ENCODE measurements at regions not wholly inside any gene's neighbourhood (a gene's known extent, or its start where the extent isn't known, plus 50 kb on each side); places are given as distances from the start of the nearest gene placed in this dataset.

GRCh38 chr2:128428415-128428814 is 109.7 kb upstream of the HS6ST1 start:
- H3K4me3 ChIP-seq (replicated peaks; ENCODE audit: low read depth, low read length) = no peak overlapping the region
- no peak for DNase-seq (ENCODE audit: extremely low read depth, low read depth)
- TF ChIP-seq CTCF (IDR thresholded peaks at IDR 0.05; ENCODE audit: low read depth, low read length, missing control alignments) = no peak

DNA sequence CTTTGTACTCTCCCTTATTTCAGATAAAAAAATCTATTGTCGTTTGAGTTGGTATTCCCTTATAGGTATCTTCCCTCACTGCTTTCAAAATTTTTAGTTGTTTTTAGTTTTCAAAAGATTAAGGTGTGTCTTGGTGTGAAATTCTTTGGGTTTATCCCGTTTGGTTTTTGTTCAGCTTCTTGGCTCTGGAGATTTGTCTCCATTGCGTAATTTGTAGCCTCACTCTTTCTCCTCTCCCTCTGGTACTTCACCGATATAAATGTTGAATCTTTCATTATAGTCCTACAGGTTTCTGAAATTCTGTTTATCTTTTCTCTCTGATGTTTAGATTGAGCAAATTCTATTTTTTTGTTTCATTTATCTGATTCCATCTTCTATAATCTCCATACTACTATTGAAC is 113.8 kb upstream of the HS6ST1 start:
- H3K4me3 ChIP-seq (replicated peaks; ENCODE audit: low read depth, low read length) = no peak overlapping the region
- no peak for TF ChIP-seq CTCF (IDR thresholded peaks at IDR 0.05; ENCODE audit: low read depth, low read length, missing control alignments)

DNA sequence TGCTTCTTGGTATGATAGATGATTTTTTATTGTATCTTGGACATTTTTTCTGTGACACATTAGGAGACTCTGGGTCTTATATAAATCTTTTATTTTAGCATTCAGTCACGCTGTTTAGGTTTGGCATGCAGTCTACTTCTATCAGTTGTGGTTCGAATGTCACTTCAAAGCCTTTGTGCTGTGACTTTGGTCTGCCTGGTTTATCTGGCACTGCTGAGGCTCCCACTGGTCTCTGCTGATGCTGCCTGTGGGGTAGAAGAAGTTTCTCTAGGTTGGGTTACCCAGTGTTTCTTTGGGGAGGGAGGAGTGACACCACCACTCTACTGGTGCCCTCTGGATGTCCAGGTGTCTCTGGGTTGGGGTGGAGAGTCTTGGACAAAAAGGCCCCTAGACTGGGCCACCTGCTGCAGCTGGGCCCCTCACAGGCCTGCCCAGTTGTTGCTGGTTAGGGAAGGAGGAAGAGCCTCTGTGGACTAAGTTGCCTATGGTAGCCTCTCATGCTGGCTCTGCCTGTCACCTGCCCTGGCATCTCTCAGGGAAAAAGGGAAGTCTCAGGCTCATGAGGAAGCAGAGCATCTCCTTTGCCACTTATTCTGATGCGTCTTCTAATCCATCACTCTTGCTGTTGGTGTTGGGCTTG is 115.4 kb upstream of the HS6ST1 start:
- H3K4me3 ChIP-seq (replicated peaks; ENCODE audit: low read depth, low read length) = no peak overlapping the region
- TF ChIP-seq CTCF (IDR thresholded peaks at IDR 0.05; ENCODE audit: low read depth, low read length, missing control alignments) = no peak
- no peak for DNase-seq (ENCODE audit: extremely low read depth, low read depth)

More for the DNA sequence above, 113.8 kb upstream of the HS6ST1 start:
- no peak for DNase-seq (ENCODE audit: extremely low read depth, low read depth)

DNA sequence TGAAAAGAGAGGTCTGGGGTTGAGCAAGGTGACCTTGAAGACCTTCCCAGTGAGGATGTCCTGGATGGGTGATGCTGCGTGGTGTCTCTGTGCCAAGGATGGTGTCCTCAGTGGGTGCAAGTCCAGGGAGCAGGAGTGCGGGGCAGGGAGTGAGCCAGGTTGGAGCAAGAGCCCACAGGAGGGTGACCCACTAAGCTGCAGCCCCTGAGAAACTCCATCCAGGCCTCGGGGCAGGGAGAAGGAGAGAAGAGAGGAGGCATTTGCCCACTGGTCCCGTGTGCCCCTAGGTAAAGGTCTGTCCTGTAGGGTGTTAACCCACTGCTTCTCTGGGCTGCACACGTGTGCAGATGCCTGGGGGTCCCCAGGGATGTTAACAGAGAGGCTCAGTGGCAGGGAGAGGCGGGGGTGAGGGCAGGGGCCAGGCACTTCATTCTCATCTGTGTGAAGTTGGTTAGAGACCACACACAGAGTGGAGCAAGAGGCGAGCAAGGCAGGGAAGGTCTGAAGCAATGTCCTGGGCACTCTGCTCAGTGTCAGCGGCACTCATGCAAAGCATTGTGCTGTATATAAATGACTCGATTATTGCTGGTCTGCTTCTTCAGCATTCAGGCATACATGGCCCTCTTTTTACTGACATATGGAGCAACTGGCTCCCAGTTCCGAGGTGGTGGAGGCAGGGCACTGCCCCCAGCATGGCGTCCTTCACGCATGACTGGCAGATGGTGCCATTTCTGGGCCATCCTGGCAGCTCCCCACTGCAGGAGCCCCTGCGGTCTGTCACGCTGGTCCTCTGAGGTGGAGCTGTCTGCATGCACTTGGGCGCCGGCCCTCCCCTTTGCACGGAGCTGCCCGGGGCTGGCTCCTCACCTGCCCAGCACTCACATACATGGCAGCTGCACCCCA is 117.2 kb upstream of the HS6ST1 start:
- DNase-seq (ENCODE audit: extremely low read depth, low read depth) = no peak
- H3K4me3 ChIP-seq (replicated peaks; ENCODE audit: low read depth, low read length) = no peak overlapping the region

GRCh38 chr2:128436479-128437203 is 118.0 kb upstream of the HS6ST1 start:
- DNase-seq (ENCODE audit: extremely low read depth, low read depth) = no peak
- H3K4me3 ChIP-seq (replicated peaks; ENCODE audit: low read depth, low read length) = no peak overlapping the region
- TF ChIP-seq CTCF (IDR thresholded peaks at IDR 0.05; ENCODE audit: low read depth, low read length, missing control alignments) = no peak

More for the DNA sequence above, 117.2 kb upstream of the HS6ST1 start:
- TF ChIP-seq CTCF (IDR thresholded peaks at IDR 0.05; ENCODE audit: low read depth, low read length, missing control alignments) = no peak

GRCh38 chr2:128437204-128437565 is 118.5 kb upstream of the HS6ST1 start:
- no peak overlapping the region for H3K4me3 ChIP-seq (replicated peaks; ENCODE audit: low read depth, low read length)
- no peak for DNase-seq (ENCODE audit: extremely low read depth, low read depth)
- TF ChIP-seq CTCF (IDR thresholded peaks at IDR 0.05; ENCODE audit: low read depth, low read length, missing control alignments) = no peak
